NT2/D1 (cell line): ENCODE measurements at regions not wholly inside any gene's neighbourhood (a gene's known extent, or its start where the extent isn't known, plus 50 kb on each side); places are given as distances from the start of the nearest gene placed in this dataset.

Source experiments
- SUZ12 ChIP-seq: IDR thresholded peaks from 2 replicates; pipeline ENCODE4 v1.6.1; 2011; ENCODE audit not compliant: insufficient read length, insufficient read depth; ENCODE audit errors: extremely low read depth
- ZNF274 ChIP-seq: IDR thresholded peaks from 2 replicates; pipeline ENCODE4 v1.6.1; 2011; ENCODE audit warnings: mild to moderate bottlenecking, low read depth, low read length

- TF ChIP-seq SUZ12 (no peak), ZNF274 (no peak)
Measured at GRCh38 chr10:3374914-3375313, 202.3 kb upstream of the PITRM1 start.
